ENCODE measurements at regions not wholly inside any gene's neighbourhood (a gene's known extent, or its start where the extent isn't known, plus 50 kb on each side); places are given as distances from the start of the nearest gene placed in this dataset.

DNA sequence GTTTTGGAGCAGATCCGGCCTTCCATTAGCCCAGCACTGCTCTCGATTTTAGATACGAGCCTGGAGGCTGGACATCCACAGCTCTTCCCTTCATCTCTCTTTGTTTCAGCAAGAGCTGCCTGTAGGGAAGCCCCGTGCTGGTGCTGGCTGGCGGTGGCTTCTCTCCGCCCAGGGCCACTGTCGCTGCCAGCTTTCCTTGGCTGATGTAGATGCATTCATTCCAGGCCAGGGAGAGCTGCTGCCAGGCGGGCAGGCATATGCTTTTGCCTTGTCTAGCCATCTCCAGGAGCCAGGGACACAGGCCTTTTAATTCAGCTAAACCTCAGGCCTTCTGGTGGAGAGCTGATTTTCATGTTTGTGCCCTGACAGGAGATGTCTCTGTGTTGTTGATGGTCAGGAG, 409.3 kb upstream of the CLINT1 start:
- TF ChIP-seq, protein P1, sequence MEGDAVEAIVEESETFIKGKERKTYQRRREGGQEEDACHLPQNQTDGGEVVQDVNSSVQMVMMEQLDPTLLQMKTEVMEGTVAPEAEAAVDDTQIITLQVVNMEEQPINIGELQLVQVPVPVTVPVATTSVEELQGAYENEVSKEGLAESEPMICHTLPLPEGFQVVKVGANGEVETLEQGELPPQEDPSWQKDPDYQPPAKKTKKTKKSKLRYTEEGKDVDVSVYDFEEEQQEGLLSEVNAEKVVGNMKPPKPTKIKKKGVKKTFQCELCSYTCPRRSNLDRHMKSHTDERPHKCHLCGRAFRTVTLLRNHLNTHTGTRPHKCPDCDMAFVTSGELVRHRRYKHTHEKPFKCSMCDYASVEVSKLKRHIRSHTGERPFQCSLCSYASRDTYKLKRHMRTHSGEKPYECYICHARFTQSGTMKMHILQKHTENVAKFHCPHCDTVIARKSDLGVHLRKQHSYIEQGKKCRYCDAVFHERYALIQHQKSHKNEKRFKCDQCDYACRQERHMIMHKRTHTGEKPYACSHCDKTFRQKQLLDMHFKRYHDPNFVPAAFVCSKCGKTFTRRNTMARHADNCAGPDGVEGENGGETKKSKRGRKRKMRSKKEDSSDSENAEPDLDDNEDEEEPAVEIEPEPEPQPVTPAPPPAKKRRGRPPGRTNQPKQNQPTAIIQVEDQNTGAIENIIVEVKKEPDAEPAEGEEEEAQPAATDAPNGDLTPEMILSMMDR (IDR thresholded peaks at IDR 0.05; ENCODE audit: borderline replicate concordance, insufficient read depth, low read depth, low read length) = no peak
- no peak overlapping the region for H3K4me3 ChIP-seq (ENCODE audit: low read depth, low read length)

- TF ChIP-seq, protein P1 (IDR thresholded peaks at IDR 0.05; ENCODE audit: borderline replicate concordance, insufficient read depth, low read depth, low read length) = no peak
- no peak overlapping the region for H3K4me3 ChIP-seq (ENCODE audit: low read depth, low read length)
Measured at GRCh38 chr5:158267228-158267627, 408.3 kb upstream of the CLINT1 start.

GRCh38 chr5:158265931-158266700, 407.2 kb upstream of the CLINT1 start:
- TF ChIP-seq, protein P1 (IDR thresholded peaks at IDR 0.05; ENCODE audit: borderline replicate concordance, insufficient read depth, low read depth, low read length) = no peak

GRCh38 chr5:158265346-158265745, 406.4 kb upstream of the CLINT1 start:
- TF ChIP-seq, protein P1 (IDR thresholded peaks at IDR 0.05; ENCODE audit: borderline replicate concordance, insufficient read depth, low read depth, low read length) = no peak
- no peak overlapping the region for H3K4me3 ChIP-seq (ENCODE audit: low read depth, low read length)

More at GRCh38 chr5:158265931-158266700, 407.2 kb upstream of the CLINT1 start:
- H3K4me3 ChIP-seq (ENCODE audit: low read depth, low read length) = no peak overlapping the region

- TF ChIP-seq, protein P1 (IDR thresholded peaks at IDR 0.05; ENCODE audit: borderline replicate concordance, insufficient read depth, low read depth, low read length) = no peak
- H3K4me3 ChIP-seq (ENCODE audit: low read depth, low read length) = no peak overlapping the region
Measured at GRCh38 chr5:158264264-158264663, 405.3 kb upstream of the CLINT1 start.

- no peak overlapping the region for H3K4me3 ChIP-seq (ENCODE audit: low read depth, low read length)
- TF ChIP-seq, protein P1 (IDR thresholded peaks at IDR 0.05; ENCODE audit: borderline replicate concordance, insufficient read depth, low read depth, low read length) = no peak
Measured at GRCh38 chr5:158261674-158262367, 402.9 kb upstream of the CLINT1 start.

GRCh38 chr5:158256096-158256495, 397.2 kb upstream of the CLINT1 start:
- H3K4me3 ChIP-seq (ENCODE audit: low read depth, low read length) = no peak overlapping the region
- TF ChIP-seq, protein P1 (IDR thresholded peaks at IDR 0.05; ENCODE audit: borderline replicate concordance, insufficient read depth, low read depth, low read length) = no peak
